SKM-1 (cell line): ENCODE measurements at regions not wholly inside any gene's neighbourhood (a gene's known extent, or its start where the extent isn't known, plus 50 kb on each side); places are given as distances from the start of the nearest gene placed in this dataset.

Experiments used
- DNase-seq: peaks from one replicate; lab custom pipeline; 2025; ENCODE audit not compliant: unreplicated experiment; lab: John Stamatoyannopoulos, UW

DNA sequence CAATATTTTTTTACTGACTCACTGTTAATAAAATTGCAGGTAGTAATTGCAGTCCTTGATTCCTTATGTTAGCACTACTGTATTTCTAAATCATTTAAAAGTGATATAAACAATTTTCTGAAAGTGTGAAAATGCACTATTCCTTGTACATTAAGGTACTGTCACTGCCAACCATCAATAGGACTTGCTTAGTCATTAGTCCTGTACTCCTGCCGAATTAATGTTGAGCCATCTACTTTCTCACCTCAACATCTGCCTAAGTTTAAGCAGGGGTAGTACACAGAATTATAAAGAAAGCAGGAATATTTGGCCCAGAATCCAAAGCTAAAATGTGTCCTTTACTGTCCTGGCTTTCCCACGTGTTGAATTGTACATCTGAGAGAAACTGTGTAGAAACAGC lies 87.0 kb upstream of the TRPC3 start:
- DNase-seq = no peak

GRCh38 chr4:122034619-122035018 lies 82.8 kb upstream of the TRPC3 start:
- DNase-seq = no peak

DNA sequence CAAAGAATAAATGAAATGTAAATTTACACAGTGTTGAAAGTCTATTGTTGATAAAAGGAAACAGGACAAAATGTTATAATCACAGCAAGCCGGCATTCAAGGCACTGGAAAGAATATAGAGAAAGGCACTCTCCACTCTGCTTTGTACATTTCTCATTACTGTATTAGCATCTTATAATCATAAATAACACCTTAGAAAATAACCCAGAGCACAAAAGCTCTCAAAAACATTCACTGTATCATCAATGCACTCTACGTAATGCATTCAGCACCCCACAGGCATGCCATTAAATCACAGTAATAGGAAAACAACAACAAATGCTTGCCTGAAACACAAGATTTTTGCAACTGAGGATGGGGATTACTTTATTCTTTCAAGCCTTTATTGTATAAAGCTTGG lies 75.3 kb upstream of the TRPC3 start:
- DNase-seq = no peak

GRCh38 chr4:122017296-122017695 lies 65.4 kb upstream of the TRPC3 start:
- no peak for DNase-seq

- DNase-seq = no peak
Measured at GRCh38 chr4:122015203-122015602, 63.3 kb upstream of the TRPC3 start.

DNA sequence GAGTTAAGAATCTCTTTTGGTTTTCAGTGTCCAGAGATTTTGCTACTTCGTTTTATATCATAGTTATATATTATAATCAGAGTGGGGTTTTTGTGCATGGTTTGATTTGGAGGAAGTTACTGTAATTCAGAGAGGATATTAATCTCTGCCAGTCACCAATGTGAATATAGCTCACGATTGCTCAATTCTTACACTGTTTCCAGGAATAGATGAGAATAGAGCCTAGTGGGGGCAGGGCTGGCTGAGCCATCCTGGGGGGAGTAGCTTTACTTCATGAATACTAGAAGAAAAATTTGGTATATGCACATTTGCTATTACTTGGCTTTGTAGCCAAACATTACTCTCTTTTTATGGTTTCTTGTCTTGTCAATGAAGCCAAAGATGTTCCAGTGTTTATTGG lies 60.9 kb upstream of the TRPC3 start:
- no peak for DNase-seq

- DNase-seq = no peak
Measured at GRCh38 chr4:122010610-122011009, 58.8 kb upstream of the TRPC3 start.

GRCh38 chr4:122009524-122009923 lies 57.7 kb upstream of the TRPC3 start:
- DNase-seq = no peak

DNA sequence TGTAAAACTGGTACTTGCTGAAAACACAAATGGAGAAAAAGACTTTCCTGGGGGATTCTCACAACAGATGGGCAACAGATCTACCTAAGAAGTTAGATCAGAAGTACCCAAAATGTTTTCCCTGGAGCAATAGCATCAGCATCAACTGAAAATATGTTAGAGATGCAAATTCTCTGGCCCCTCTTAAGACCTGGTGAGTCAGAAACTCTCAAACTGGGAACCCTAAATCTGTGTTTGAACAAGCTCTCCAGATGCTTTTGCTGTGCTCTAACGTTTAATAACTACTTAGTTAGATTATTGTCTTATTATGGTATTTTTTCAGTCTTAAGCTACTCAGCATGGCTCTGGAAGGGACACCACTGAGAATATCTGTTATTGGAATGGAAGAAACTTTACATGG lies 55.2 kb upstream of the TRPC3 start:
- no peak for DNase-seq

- no peak for DNase-seq
Measured at GRCh38 chr4:122005064-122005755, 53.4 kb upstream of the TRPC3 start.

GRCh38 chr4:122003335-122003734 lies 51.5 kb upstream of the TRPC3 start:
- peak; percentile 11 for DNase-seq
